IgD-negative memory B cell (primary cell): ENCODE measurements at regions not wholly inside any gene's neighbourhood (a gene's known extent, or its start where the extent isn't known, plus 50 kb on each side); places are given as distances from the start of the nearest gene placed in this dataset.

Experiments
- H3K27ac Mint-ChIP-seq, 3 donors: one replicate each; pipeline ENCODE4 v1.8.0; 2020 to 2022; ENCODE audit warnings: mild to moderate bottlenecking in 3 of 3, mixed read lengths in 3 of 3, moderate library complexity in 1 of 3
- H3K27me3 Mint-ChIP-seq: one replicate; pipeline ENCODE4 v1.8.0; 2021; ENCODE audit warnings: mixed read lengths
- H3K36me3 Mint-ChIP-seq: one replicate; pipeline ENCODE4 v1.8.0; 2020; ENCODE audit warnings: mild to moderate bottlenecking, mixed read lengths
- H3K4me1 Mint-ChIP-seq, 3 donors: one replicate each; pipeline ENCODE4 v1.8.0; 2020 to 2022; ENCODE audit warnings: mixed read lengths in 3 of 3, mild to moderate bottlenecking in 1 of 3
- H3K4me3 Mint-ChIP-seq, 4 donors: one replicate each; pipeline ENCODE4 v1.8.0; 2020 to 2022; ENCODE audit warnings: mild to moderate bottlenecking in 4 of 4, mixed read lengths in 4 of 4, moderate library complexity in 3 of 4
- H3K9me3 Mint-ChIP-seq, 3 donors: one replicate each; pipeline ENCODE4 v1.8.0; 2020 to 2021; ENCODE audit warnings: mixed read lengths in 3 of 3, mild to moderate bottlenecking in 1 of 3

- Mint-ChIP-seq H3K9me3 (no peaks in the 10 kb centered on the region), H3K4me3 (no peak overlapping the region), H3K4me1 (no peaks in the 10 kb centered on the region), H3K36me3 (no peaks in the 10 kb centered on the region), H3K27me3 (peaks cover 1% of the 10 kb centered on the region), H3K27ac (no peak overlapping the region)
Measured at GRCh38 chr2:67039058-67039457, 358.1 kb upstream of the ETAA1 start.

DNA sequence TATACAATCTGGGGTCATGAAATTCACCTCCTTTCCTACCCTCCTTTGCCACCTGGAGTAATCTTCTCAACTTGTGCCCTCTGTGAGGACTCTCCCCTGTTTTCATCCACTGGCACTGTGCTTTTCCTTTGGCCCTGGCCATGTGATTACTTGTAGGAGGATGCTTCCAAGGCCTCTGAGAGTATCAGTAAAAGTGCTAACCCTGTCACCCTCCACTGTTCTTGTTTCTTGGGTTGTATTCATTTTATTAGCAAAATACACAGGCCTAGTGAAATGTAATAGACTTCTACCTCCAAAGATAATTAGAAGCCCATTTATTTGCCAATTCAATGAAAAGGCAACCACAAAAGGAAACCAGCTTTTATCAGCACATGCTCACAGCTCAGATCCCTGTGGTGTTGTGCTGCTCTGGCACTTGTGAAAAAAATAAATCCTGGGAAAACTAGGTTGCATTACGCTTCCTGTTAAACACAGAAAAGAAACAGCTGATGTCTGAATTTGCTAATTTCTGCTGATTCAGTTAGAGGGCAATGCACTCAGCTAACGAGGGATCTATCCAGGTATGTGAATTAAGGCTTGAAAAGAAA lies 357.5 kb upstream of the ETAA1 start:
- H3K36me3 Mint-ChIP-seq = no peaks in the 10 kb centered on the region
- no peaks in the 10 kb centered on the region for H3K4me1 Mint-ChIP-seq
- H3K27me3 Mint-ChIP-seq = peaks cover 1% of the 10 kb centered on the region
- H3K27ac Mint-ChIP-seq = no peak overlapping the region
- no peak overlapping the region for H3K4me3 Mint-ChIP-seq
- H3K9me3 Mint-ChIP-seq = no peaks in the 10 kb centered on the region

DNA sequence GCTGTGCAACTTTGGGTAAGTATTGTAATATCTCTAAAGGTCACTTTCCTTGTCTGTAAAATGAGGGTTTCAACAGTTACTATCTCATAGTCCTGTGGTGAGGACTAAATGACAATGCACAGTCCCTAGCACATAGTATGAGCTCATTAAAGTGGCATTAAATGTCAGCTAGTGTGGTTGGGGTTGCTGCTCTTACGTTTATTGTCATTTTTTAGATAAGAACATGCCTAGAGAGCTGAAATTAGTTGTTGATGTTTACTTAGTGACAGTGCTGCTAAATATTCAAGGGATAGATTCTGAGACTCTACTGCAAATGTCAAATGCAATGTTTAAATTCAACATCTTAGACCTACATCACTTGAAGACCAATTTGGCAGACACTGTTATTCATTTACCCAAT lies 356.1 kb upstream of the ETAA1 start:
- H3K27me3 Mint-ChIP-seq = peaks cover 1% of the 10 kb centered on the region
- H3K9me3 Mint-ChIP-seq = no peaks in the 10 kb centered on the region
- H3K4me1 Mint-ChIP-seq = no peaks in the 10 kb centered on the region
- H3K4me3 Mint-ChIP-seq = no peak overlapping the region
- H3K27ac Mint-ChIP-seq = no peak overlapping the region
- H3K36me3 Mint-ChIP-seq = no peaks in the 10 kb centered on the region

DNA sequence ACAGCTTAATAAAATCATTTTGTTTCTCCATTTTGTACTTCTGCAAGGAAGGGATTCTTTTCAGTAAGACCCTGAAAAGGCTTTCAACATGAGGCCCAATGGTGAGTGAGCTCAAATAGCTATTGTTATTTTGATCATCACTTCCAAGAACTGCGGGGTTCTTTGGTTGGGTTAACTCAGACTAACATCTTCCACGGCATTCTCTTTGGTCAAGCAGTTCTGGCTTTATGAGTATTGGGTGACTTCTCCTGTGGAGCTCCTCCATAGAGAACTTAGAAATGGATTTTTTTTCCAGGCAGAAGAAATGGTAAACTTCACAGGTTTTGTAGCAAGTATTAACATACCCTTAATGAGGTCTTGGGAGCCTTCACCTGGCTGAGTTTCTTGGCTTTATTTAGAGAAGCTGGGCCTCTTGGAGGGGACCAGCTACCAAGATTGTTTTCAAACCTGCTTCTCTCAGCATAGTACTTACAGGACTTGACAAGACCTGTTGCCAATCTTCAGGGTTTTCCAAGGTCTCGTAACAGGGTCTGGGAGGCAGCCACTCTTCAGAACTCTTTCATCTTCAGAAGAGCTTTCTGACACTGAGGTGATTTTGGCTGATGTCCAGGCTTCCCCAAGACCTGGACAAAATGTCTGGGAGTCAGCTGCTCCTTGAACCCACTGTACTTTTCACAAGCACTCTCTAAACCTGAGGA lies 353.2 kb upstream of the ETAA1 start:
- H3K27ac Mint-ChIP-seq = no peak overlapping the region
- H3K27me3 Mint-ChIP-seq = no peaks in the 10 kb centered on the region
- H3K36me3 Mint-ChIP-seq = no peaks in the 10 kb centered on the region

GRCh38 chr2:67046591-67046990 lies 350.5 kb upstream of the ETAA1 start:
- Mint-ChIP-seq H3K9me3 (peaks cover 0 to 4% (median 2%) of the 10 kb centered on the region in 3 donors), H3K27me3 (no peaks in the 10 kb centered on the region), H3K36me3 (peaks cover 2% of the 10 kb centered on the region), H3K4me1 (no peaks in the 10 kb centered on the region), H3K4me3 (no peak overlapping the region), H3K27ac (no peak overlapping the region)

More for the DNA sequence above, 353.2 kb upstream of the ETAA1 start:
- Mint-ChIP-seq H3K9me3 (peaks cover 0 to 4% (median 2%) of the 10 kb centered on the region in 3 donors), H3K4me3 (no peak overlapping the region), H3K4me1 (no peaks in the 10 kb centered on the region)

- Mint-ChIP-seq H3K9me3 (peaks cover 0 to 4% (median 2%) of the 10 kb centered on the region in 3 donors), H3K36me3 (peaks cover 2% of the 10 kb centered on the region), H3K27ac (no peak overlapping the region), H3K27me3 (no peaks in the 10 kb centered on the region), H3K4me1 (no peaks in the 10 kb centered on the region), H3K4me3 (no peak overlapping the region)
Measured at GRCh38 chr2:67048314-67048713, 348.8 kb upstream of the ETAA1 start.

DNA sequence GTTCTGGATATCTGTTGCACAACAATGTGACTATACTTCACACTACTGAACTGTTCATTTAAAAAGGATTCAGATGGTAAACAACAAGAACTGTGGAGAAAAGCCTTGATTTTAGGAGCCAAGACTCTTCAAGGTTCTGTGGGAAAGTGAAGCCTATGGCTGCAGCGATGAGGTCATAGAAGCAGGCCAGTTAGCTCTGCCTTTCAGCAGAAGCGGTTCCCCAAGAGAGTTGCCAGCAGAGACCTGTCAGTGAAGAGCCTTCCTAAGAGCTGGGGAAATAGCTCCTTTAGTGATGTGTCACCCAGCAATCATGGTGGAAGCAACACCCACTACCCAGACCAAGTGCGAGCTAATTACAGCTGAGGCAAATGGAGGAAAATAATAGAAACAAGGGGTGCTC lies 346.5 kb upstream of the ETAA1 start:
- peaks cover 2% of the 10 kb centered on the region for H3K36me3 Mint-ChIP-seq
- no peaks in the 10 kb centered on the region for H3K27me3 Mint-ChIP-seq
- no peak overlapping the region for H3K4me3 Mint-ChIP-seq
- H3K27ac Mint-ChIP-seq = no peak overlapping the region
- peaks cover 0 to 4% (median 2%) of the 10 kb centered on the region in 3 donors for H3K9me3 Mint-ChIP-seq
- H3K4me1 Mint-ChIP-seq = no peaks in the 10 kb centered on the region

GRCh38 chr2:67054728-67055127 lies 342.4 kb upstream of the ETAA1 start:
- no peaks in the 10 kb centered on the region for H3K4me1 Mint-ChIP-seq
- peaks cover 1% of the 10 kb centered on the region for H3K27me3 Mint-ChIP-seq
- no peaks in the 10 kb centered on the region for H3K9me3 Mint-ChIP-seq
- H3K27ac Mint-ChIP-seq = no peak overlapping the region
- H3K4me3 Mint-ChIP-seq = no peak overlapping the region
- H3K36me3 Mint-ChIP-seq = no peaks in the 10 kb centered on the region

- H3K36me3 Mint-ChIP-seq = no peaks in the 10 kb centered on the region
- H3K4me1 Mint-ChIP-seq = no peaks in the 10 kb centered on the region
- no peak overlapping the region for H3K27ac Mint-ChIP-seq
- no peak overlapping the region for H3K4me3 Mint-ChIP-seq
- peaks cover 1% of the 10 kb centered on the region for H3K27me3 Mint-ChIP-seq
- peaks cover 0 to 2% (median 0%) of the 10 kb centered on the region in 3 donors for H3K9me3 Mint-ChIP-seq
Measured at GRCh38 chr2:67055387-67056304, 341.5 kb upstream of the ETAA1 start.

DNA sequence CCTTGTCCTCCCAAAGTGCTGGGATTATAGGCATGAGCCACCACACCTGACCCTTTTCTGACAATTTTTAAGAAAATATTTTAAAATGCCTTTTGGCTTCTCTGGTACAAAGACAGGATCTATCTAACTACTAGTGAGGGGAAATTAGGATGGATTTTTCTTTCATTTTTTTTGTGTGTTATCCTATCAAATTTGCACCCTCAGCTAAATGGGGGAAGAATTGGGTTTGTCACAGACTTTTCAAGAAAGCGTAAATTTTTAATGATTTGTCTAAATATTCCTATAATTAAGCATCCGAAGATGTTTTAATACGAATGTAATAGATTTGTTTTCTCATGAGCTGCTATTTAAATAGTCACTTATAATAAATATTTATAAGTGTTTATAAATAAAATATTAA lies 340.0 kb upstream of the ETAA1 start:
- Mint-ChIP-seq H3K4me3 (no peak overlapping the region), H3K27me3 (peaks cover 1% of the 10 kb centered on the region), H3K9me3 (peaks cover 0 to 4% (median 0%) of the 10 kb centered on the region in 3 donors), H3K4me1 (no peaks in the 10 kb centered on the region), H3K36me3 (no peaks in the 10 kb centered on the region), H3K27ac (no peak overlapping the region)

- Mint-ChIP-seq H3K36me3 (no peaks in the 10 kb centered on the region), H3K4me3 (no peak overlapping the region), H3K27me3 (peaks cover 1% of the 10 kb centered on the region), H3K9me3 (peaks cover 0 to 4% (median 0%) of the 10 kb centered on the region in 3 donors), H3K4me1 (no peaks in the 10 kb centered on the region), H3K27ac (no peak overlapping the region)
Measured at GRCh38 chr2:67057901-67058703, 339.0 kb upstream of the ETAA1 start.

DNA sequence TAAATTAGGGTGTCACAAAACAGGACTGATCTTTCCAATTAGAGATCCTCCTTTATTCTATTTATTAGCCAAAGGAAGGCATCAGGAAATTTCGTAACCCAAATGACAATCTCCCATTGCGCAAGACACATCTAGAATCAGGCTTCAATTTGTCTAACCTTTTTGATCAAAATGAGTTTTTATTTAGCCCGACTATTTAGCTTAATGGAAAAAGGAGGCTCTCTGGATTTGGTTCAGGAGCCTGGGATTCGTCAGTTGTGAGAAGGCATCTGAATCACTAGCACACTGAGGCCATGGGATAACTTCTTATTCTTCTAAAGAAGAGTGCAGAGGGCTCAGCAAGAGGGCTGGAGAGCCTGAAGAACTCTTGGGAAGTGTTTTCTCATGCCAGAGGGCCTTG lies 332.1 kb upstream of the ETAA1 start:
- no peaks in the 10 kb centered on the region for H3K4me1 Mint-ChIP-seq

GRCh38 chr2:67066782-67067181 lies 330.4 kb upstream of the ETAA1 start:
- Mint-ChIP-seq H3K4me1 (no peaks in the 10 kb centered on the region), H3K9me3 (peaks cover 4 to 5% (median 4%) of the 10 kb centered on the region in 3 donors), H3K27me3 (no peaks in the 10 kb centered on the region), H3K36me3 (peaks cover 2% of the 10 kb centered on the region), H3K27ac (no peak overlapping the region), H3K4me3 (no peak overlapping the region)

More for the DNA sequence above, 332.1 kb upstream of the ETAA1 start:
- H3K4me3 Mint-ChIP-seq = no peak overlapping the region
- peaks cover 4 to 6% (median 5%) of the 10 kb centered on the region in 3 donors for H3K9me3 Mint-ChIP-seq
- no peaks in the 10 kb centered on the region for H3K27me3 Mint-ChIP-seq
- H3K27ac Mint-ChIP-seq = no peak overlapping the region
- H3K36me3 Mint-ChIP-seq = peaks cover 1% of the 10 kb centered on the region

DNA sequence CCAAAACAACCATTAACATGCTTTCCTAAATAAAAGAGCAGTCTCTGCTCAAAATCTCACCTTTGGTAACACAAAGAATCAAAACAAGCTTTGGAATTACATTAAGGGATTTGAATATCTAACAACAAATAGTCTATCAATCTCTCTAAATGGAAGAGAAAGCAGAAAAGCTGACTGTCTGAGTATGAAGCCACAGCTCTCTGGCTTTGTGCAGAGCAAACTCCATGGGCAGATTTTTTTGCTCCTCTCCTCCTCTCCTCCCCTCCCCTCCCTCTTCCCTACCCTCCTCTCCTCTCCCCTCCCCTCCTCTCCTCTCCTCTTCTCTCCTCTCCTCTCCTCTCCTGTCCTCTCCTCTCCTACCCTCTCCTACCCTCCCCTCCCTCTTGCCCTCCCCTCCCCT lies 329.5 kb upstream of the ETAA1 start:
- peaks cover 4 to 6% (median 5%) of the 10 kb centered on the region in 3 donors for H3K9me3 Mint-ChIP-seq
- peaks cover 2% of the 10 kb centered on the region for H3K36me3 Mint-ChIP-seq
- no peak overlapping the region for H3K4me3 Mint-ChIP-seq
- H3K4me1 Mint-ChIP-seq = no peaks in the 10 kb centered on the region
- no peaks in the 10 kb centered on the region for H3K27me3 Mint-ChIP-seq
- H3K27ac Mint-ChIP-seq = no peak overlapping the region

DNA sequence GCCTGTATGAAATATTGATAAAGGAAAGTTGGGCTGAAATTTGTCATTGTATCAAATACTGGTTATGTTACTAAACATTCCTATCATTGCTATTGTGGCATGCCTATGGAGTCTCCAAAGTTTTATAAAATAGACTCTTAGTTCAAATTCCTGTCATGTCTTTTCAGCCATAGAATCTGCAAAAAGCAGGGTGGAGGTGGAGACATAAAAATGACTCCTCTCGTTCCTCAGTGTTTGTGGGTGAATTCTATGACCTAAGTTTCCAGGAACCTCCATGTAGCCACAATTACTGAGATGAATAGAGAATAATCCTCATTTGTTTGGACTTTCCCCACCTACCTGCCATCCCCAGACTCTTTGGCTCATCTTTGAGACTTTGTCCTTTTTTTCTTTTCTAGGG lies 326.3 kb upstream of the ETAA1 start:
- Mint-ChIP-seq H3K27me3 (no peaks in the 10 kb centered on the region), H3K27ac (no peak overlapping the region), H3K9me3 (peaks cover 9% of the 10 kb centered on the region in 3 donors), H3K4me1 (no peaks in the 10 kb centered on the region), H3K36me3 (peaks cover 2% of the 10 kb centered on the region), H3K4me3 (no peak overlapping the region)
